Osteocyte (in vitro differentiated cells): ENCODE measurements at regions not wholly inside any gene's neighbourhood (a gene's known extent, or its start where the extent isn't known, plus 50 kb on each side); places are given as distances from the start of the nearest gene placed in this dataset.

Experiments used
- DNase-seq: peaks from one replicate; pipeline ENCODE4 v3.0.0; 2021; ENCODE audit warnings: mixed read lengths; ENCODE audit not compliant: unreplicated experiment; ENCODE audit errors: extremely low spot score
- H3K27ac Mint-ChIP-seq: one replicate; pipeline ENCODE4 v1.8.0; 2021; ENCODE audit warnings: mild to moderate bottlenecking, mixed read lengths; ENCODE audit not compliant: unreplicated experiment
- H3K27me3 Mint-ChIP-seq: one replicate; pipeline ENCODE4 v1.8.0; 2021; ENCODE audit warnings: mixed read lengths; ENCODE audit not compliant: unreplicated experiment
- H3K36me3 Mint-ChIP-seq: one replicate; pipeline ENCODE4 v1.8.0; 2021; ENCODE audit warnings: mixed read lengths; ENCODE audit not compliant: unreplicated experiment
- H3K4me1 Mint-ChIP-seq: one replicate; pipeline ENCODE4 v1.8.0; 2021; ENCODE audit warnings: mixed read lengths; ENCODE audit not compliant: unreplicated experiment
- H3K4me3 Mint-ChIP-seq: one replicate; pipeline ENCODE4 v1.8.0; 2021; ENCODE audit warnings: mild to moderate bottlenecking, moderate library complexity, mixed read lengths; ENCODE audit not compliant: unreplicated experiment
- H3K9me3 Mint-ChIP-seq: one replicate; pipeline ENCODE4 v1.8.0; 2021; ENCODE audit warnings: mixed read lengths; ENCODE audit not compliant: unreplicated experiment
- CTCF ChIP-seq: fragments of 200-600 bp; sonication (generic); IDR thresholded peaks from 2 replicates; pipeline ENCODE4 v1.5.0; 2021; ENCODE audit warnings: antibody characterized with exemption, mild to moderate bottlenecking, moderate library complexity

GRCh38 chr2:852168-852567, 98.5 kb upstream of the SNTG2 start:
- Mint-ChIP-seq H3K4me3 (no peak overlapping the region), H3K36me3 (no peaks in the 10 kb centered on the region), H3K4me1 (no peaks in the 10 kb centered on the region), H3K27me3 (no peaks in the 10 kb centered on the region), H3K9me3 (peaks cover 4% of the 10 kb centered on the region), H3K27ac (no peak overlapping the region)
- no peak for TF ChIP-seq CTCF
- DNase-seq: no peak

- Mint-ChIP-seq H3K27me3 (no peaks in the 10 kb centered on the region), H3K4me1 (no peaks in the 10 kb centered on the region), H3K36me3 (no peaks in the 10 kb centered on the region), H3K4me3 (no peak overlapping the region), H3K27ac (no peak overlapping the region), H3K9me3 (peaks cover 4% of the 10 kb centered on the region)
- DNase-seq: no peak
- no peak for TF ChIP-seq CTCF
These were observed 99.0 kb upstream of the SNTG2 start for GRCh38 chr2:851680-852079.

- H3K36me3 Mint-ChIP-seq: no peaks in the 10 kb centered on the region
- H3K9me3 Mint-ChIP-seq: peaks cover 4% of the 10 kb centered on the region
- no peaks in the 10 kb centered on the region for H3K27me3 Mint-ChIP-seq
- H3K4me1 Mint-ChIP-seq: no peaks in the 10 kb centered on the region
- no peak for TF ChIP-seq CTCF
- no peak overlapping the region for H3K4me3 Mint-ChIP-seq
- no peak overlapping the region for H3K27ac Mint-ChIP-seq
- DNase-seq: no peak
These were observed 99.6 kb upstream of the SNTG2 start for GRCh38 chr2:851078-851477.

GRCh38 chr2:850429-850828, 100.2 kb upstream of the SNTG2 start:
- DNase-seq: no peak
- H3K4me3 Mint-ChIP-seq: no peak overlapping the region
- no peak for TF ChIP-seq CTCF
- H3K36me3 Mint-ChIP-seq: no peaks in the 10 kb centered on the region
- H3K4me1 Mint-ChIP-seq: no peaks in the 10 kb centered on the region
- no peak overlapping the region for H3K27ac Mint-ChIP-seq
- peaks cover 4% of the 10 kb centered on the region for H3K9me3 Mint-ChIP-seq
- no peaks in the 10 kb centered on the region for H3K27me3 Mint-ChIP-seq

- Mint-ChIP-seq H3K4me3 (no peak overlapping the region), H3K27ac (no peak overlapping the region), H3K9me3 (no peaks in the 10 kb centered on the region), H3K4me1 (no peaks in the 10 kb centered on the region), H3K36me3 (no peaks in the 10 kb centered on the region), H3K27me3 (peaks cover 7% of the 10 kb centered on the region)
- no peak for DNase-seq
- TF ChIP-seq CTCF: no peak
These were observed 102.5 kb upstream of the SNTG2 start for GRCh38 chr2:848099-848498.
